HepG2 (cell line): ENCODE measurements at regions not wholly inside any gene's neighbourhood (a gene's known extent, or its start where the extent isn't known, plus 50 kb on each side); places are given as distances from the start of the nearest gene placed in this dataset.

Experiments
- ATAC-seq: fragments of 200-7000 bp; cut with Tn5 transposase; 3 replicates; pipeline ENCODE4 v1.9.1; 2020; ENCODE audit warnings: mild to moderate bottlenecking, moderate library complexity
- BruUV-seq: library from RNA; stranded (reverse); fragments of 400-500 nt; replicated peaks from 2 replicates; lab custom pipeline; 2021; lab: Mats Ljungman, UMichigan
- CTCF ChIA-PET: fragments of 300-600 bp; formaldehyde crosslinking; extraction: SDS; loops from one replicate; lab custom pipeline; 2021; ENCODE audit warnings: low total read pairs, inconsistent platforms, low intra/inter-chr PET ratio; lab: Yijun Ruan, JAX
- POLR2A ChIA-PET: fragments of 350-600 bp; sonication (Branson Sonifier 250); formaldehyde crosslinking; loops from one replicate; lab custom pipeline; 2020; ENCODE audit warnings: antibody characterized with exemption, inconsistent platforms; lab: Yijun Ruan, JAX
- DNase-seq: peaks from one replicate; pipeline ENCODE4 v3.0.0-alpha.2; 2015; ENCODE audit warnings: low spot score
- FAIRE-seq: peaks from 3 replicates; lab custom pipeline; 2011; peaks lifted over from hg19 to GRCh38; lab: Jason Lieb, UNC
- H2AFZ ChIP-seq: one replicate; pipeline ENCODE4 v1.6.1; 2011; ENCODE audit warnings: low read length, inconsistent platforms
- H3K27ac ChIP-seq: fragments of 300-600 bp; 3 replicates; pipeline ENCODE4 v1.8.0; 2011; ENCODE audit warnings: mixed run types, mild to moderate bottlenecking, mixed read lengths, low read length, inconsistent platforms; ENCODE audit not compliant: insufficient read depth; ENCODE audit errors: extremely low read length
- H3K27me3 ChIP-seq, 2 experiments: fragments of 200-600 bp in 1 of 2; 2 replicates in 1 of 2; 3 replicates in 1 of 2; pipeline versions ENCODE4 v1.6.0 to v1.8.0; 2011; ENCODE audit warnings: low read length in 2 of 2, mild to moderate bottlenecking in 2 of 2, moderate library complexity in 2 of 2, inconsistent platforms in 1 of 2; ENCODE audit not compliant: insufficient read depth in 2 of 2, control insufficient read depth in 1 of 2
- H3K36me3 ChIP-seq, 2 experiments: fragments of 200-600 bp in 1 of 2; replicated peaks in 1 of 2; 2 replicates in 1 of 2; 3 replicates in 1 of 2; pipeline versions ENCODE4 v1.5.1 to v1.8.0; 2011; ENCODE audit warnings: low read length in 2 of 2, inconsistent platforms in 1 of 2; ENCODE audit not compliant: insufficient read depth in 2 of 2, control insufficient read depth in 1 of 2
- H3K4me1 ChIP-seq: 2 replicates; pipeline ENCODE4 v1.5.1; 2012; ENCODE audit warnings: low read length, inconsistent platforms; ENCODE audit not compliant: insufficient read depth
- H3K4me2 ChIP-seq: 2 replicates; pipeline ENCODE4 v1.6.0; 2011; ENCODE audit warnings: low read depth, low read length, inconsistent platforms
- H3K4me3 ChIP-seq, 3 experiments: fragments of 200-600 bp in 1 of 3; sonication (generic), shearing (Covaris generic) in 1 of 3; replicated peaks in 1 of 3; 2 replicates each; pipeline ENCODE4 v1.5.1; 2011 to 2016; ENCODE audit warnings: low read length in 3 of 3, inconsistent platforms in 2 of 3, low read depth in 2 of 3, mild to moderate bottlenecking in 2 of 3, control low read depth in 1 of 3, mixed read lengths in 1 of 3; ENCODE audit not compliant: insufficient read depth in 1 of 3
- H3K79me2 ChIP-seq: one replicate; pipeline ENCODE4 v1.6.1; 2011; ENCODE audit warnings: low read length, inconsistent platforms; ENCODE audit not compliant: insufficient read depth
- H3K9ac ChIP-seq: 2 replicates; pipeline ENCODE4 v1.6.0; 2011; ENCODE audit warnings: mild to moderate bottlenecking, low read depth, low read length, inconsistent platforms; ENCODE audit not compliant: insufficient read depth
- H3K9me3 ChIP-seq: 2 replicates; pipeline ENCODE4 v1.5.1; 2012; ENCODE audit warnings: mild to moderate bottlenecking, low read length
- H4K20me1 ChIP-seq: 2 replicates; pipeline ENCODE4 v1.6.0; 2011; ENCODE audit warnings: inconsistent platforms, mild to moderate bottlenecking, low read length, moderate library complexity; ENCODE audit not compliant: insufficient read depth
- AKNA ChIP-seq: sonication (generic); formaldehyde crosslinking; IDR thresholded peaks from 2 replicates; pipeline ENCODE4 v1.4.0; 2020; ENCODE audit warnings: missing genetic modification reagents, borderline replicate concordance
- CENPX ChIP-seq: sonication (generic); formaldehyde crosslinking; IDR thresholded peaks from 2 replicates; pipeline ENCODE4 v1.9.0; 2021; ENCODE audit warnings: mild to moderate bottlenecking, missing genetic modification reagents, moderate library complexity
- CREB1 ChIP-seq, 2 experiments: fragments of 450-650 bp in 1 of 2; IDR thresholded peaks; 2 replicates each; pipeline ENCODE4 v1.6.1; 2016 to 2017; ENCODE audit warnings: control low read depth in 1 of 2, mild to moderate bottlenecking in 1 of 2, missing compliant biosample characterization in 1 of 2, missing genetic modification characterization in 1 of 2
- FOSL2 ChIP-seq: sonication (generic); formaldehyde crosslinking; IDR thresholded peaks from 2 replicates; pipeline ENCODE4 v1.4.0; 2020; ENCODE audit warnings: missing genetic modification reagents
- KLF9 ChIP-seq: IDR thresholded peaks from 2 replicates; pipeline ENCODE4 v1.6.1; 2016; ENCODE audit warnings: low read depth
- NR2F1 ChIP-seq, 2 experiments: fragments of 450-650 bp in 1 of 2; formaldehyde crosslinking in 1 of 2; IDR thresholded peaks; 2 replicates each; pipeline versions ENCODE4 v1.5.0 to v1.6.1; 2016 to 2020; ENCODE audit warnings: mild to moderate bottlenecking in 1 of 2, missing compliant biosample characterization in 1 of 2, missing genetic modification reagents in 1 of 2, moderate library complexity in 1 of 2
- SNAPC4 ChIP-seq: sonication (generic); formaldehyde crosslinking; IDR thresholded peaks from 2 replicates; pipeline ENCODE4 v1.4.0; 2020; ENCODE audit warnings: mild to moderate bottlenecking, missing genetic modification reagents
- ZNF598 ChIP-seq: sonication (generic); formaldehyde crosslinking; IDR thresholded peaks from 2 replicates; pipeline ENCODE4 v1.5.1; 2020; ENCODE audit warnings: mild to moderate bottlenecking, missing genetic modification reagents, borderline replicate concordance
- ZNF709 ChIP-seq: sonication (generic); formaldehyde crosslinking; IDR thresholded peaks from 2 replicates; pipeline ENCODE4 v1.5.0; 2020; ENCODE audit warnings: mild to moderate bottlenecking, missing genetic modification reagents
- WGBS: methylation state at CpG from one replicate; pipeline ENCODE4 v1.1.6; 2017; ENCODE audit warnings: low lambda C conversion rate; 5-methylcytosine and 5-hydroxymethylcytosine counted together
- in situ Hi-C: cut with HindIII; loops from 2 replicates; pipeline ENCODE4 v1.10.0; 2017; ENCODE audit warnings: low pct_unique_long_range_greater_than_20kb; ENCODE audit not compliant: extremely low pct_ligation_motif_present
- intact Hi-C: fragments of 100-400 bp; cut with micrococcal nuclease; formaldehyde crosslinking; loops from one replicate; pipeline ENCODE4 v1.10.0; 2022; ENCODE audit not compliant: unreplicated experiment
- TF ChIP-seq, protein P1 (sequence below): sonication (generic); formaldehyde crosslinking; IDR thresholded peaks from 2 replicates; pipeline ENCODE4 v1.8.0; 2022; ENCODE audit warnings: missing genetic modification reagents, mild to moderate bottlenecking, borderline replicate concordance
- TF ChIP-seq, protein P2 (sequence below): sonication (generic); formaldehyde crosslinking; IDR thresholded peaks from 2 replicates; pipeline ENCODE4 v1.9.0; 2022; ENCODE audit warnings: missing genetic modification reagents, mild to moderate bottlenecking, borderline replicate concordance

GRCh38 chr2:147057892-147058490 lies 786.8 kb upstream of the ACVR2A start:
- WGBS = 1% methylated on average over 3 of the region's 3 CpGs
- no peak overlapping the region for H3K4me2 ChIP-seq
- H3K79me2 ChIP-seq = no peaks in the 10 kb centered on the region
- no peak overlapping the region for H3K27ac ChIP-seq
- POLR2A ChIA-PET = no interaction called here
- H3K27me3 ChIP-seq = no peaks in the 10 kb centered on the region
- intact Hi-C loops (no loop called here), in situ Hi-C loops (no loop called here)
- no peaks in the 10 kb centered on the region for H4K20me1 ChIP-seq
- no peak for DNase-seq
- H2AFZ ChIP-seq = no peak overlapping the region
- no peak overlapping the region for H3K9ac ChIP-seq
- no peaks in the 10 kb centered on the region for H3K4me1 ChIP-seq
- no peaks in the 10 kb centered on the region for H3K36me3 ChIP-seq
- H3K4me3 ChIP-seq = no peak overlapping the region
- ATAC-seq = no peak
- BruUV-seq = no TSS peak
- CTCF ChIA-PET = no interaction called here
- no peak for FAIRE-seq
- H3K9me3 ChIP-seq = no peaks in the 10 kb centered on the region
- TF ChIP-seq KLF9 (CRISPR knock-in tag) (no peak), ZNF709 (CRISPR knock-in tag) (no peak), CREB1 (IDR thresholded peaks at IDR 0.05) (no peak), CREB1 (CRISPR knock-in tag; IDR thresholded peaks at IDR 0.05) (no peak), NR2F1 (CRISPR knock-in tag; IDR thresholded peaks at IDR 0.05) (no peak), SNAPC4 (CRISPR knock-in tag) (no peak), FOSL2 (CRISPR knock-in tag) (no peak), ZNF598 (CRISPR knock-in tag) (no peak), CENPX (CRISPR knock-in tag) (no peak), AKNA (CRISPR knock-in tag) (no peak)
- TF ChIP-seq, protein P1, sequence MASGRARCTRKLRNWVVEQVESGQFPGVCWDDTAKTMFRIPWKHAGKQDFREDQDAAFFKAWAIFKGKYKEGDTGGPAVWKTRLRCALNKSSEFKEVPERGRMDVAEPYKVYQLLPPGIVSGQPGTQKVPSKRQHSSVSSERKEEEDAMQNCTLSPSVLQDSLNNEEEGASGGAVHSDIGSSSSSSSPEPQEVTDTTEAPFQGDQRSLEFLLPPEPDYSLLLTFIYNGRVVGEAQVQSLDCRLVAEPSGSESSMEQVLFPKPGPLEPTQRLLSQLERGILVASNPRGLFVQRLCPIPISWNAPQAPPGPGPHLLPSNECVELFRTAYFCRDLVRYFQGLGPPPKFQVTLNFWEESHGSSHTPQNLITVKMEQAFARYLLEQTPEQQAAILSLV (CRISPR knock-in tag) = no peak
- TF ChIP-seq, protein P2, sequence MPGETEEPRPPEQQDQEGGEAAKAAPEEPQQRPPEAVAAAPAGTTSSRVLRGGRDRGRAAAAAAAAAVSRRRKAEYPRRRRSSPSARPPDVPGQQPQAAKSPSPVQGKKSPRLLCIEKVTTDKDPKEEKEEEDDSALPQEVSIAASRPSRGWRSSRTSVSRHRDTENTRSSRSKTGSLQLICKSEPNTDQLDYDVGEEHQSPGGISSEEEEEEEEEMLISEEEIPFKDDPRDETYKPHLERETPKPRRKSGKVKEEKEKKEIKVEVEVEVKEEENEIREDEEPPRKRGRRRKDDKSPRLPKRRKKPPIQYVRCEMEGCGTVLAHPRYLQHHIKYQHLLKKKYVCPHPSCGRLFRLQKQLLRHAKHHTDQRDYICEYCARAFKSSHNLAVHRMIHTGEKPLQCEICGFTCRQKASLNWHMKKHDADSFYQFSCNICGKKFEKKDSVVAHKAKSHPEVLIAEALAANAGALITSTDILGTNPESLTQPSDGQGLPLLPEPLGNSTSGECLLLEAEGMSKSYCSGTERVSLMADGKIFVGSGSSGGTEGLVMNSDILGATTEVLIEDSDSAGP (CRISPR knock-in tag) = no peak
